ENCODE measurements at regions not wholly inside any gene's neighbourhood (a gene's known extent, or its start where the extent isn't known, plus 50 kb on each side); places are given as distances from the start of the nearest gene placed in this dataset.
"Not testable (repeated sequence)": the region's sequence is repeated elsewhere in the genome, so short reads cannot be mapped to it uniquely, and the experiment has no call there.

DNA sequence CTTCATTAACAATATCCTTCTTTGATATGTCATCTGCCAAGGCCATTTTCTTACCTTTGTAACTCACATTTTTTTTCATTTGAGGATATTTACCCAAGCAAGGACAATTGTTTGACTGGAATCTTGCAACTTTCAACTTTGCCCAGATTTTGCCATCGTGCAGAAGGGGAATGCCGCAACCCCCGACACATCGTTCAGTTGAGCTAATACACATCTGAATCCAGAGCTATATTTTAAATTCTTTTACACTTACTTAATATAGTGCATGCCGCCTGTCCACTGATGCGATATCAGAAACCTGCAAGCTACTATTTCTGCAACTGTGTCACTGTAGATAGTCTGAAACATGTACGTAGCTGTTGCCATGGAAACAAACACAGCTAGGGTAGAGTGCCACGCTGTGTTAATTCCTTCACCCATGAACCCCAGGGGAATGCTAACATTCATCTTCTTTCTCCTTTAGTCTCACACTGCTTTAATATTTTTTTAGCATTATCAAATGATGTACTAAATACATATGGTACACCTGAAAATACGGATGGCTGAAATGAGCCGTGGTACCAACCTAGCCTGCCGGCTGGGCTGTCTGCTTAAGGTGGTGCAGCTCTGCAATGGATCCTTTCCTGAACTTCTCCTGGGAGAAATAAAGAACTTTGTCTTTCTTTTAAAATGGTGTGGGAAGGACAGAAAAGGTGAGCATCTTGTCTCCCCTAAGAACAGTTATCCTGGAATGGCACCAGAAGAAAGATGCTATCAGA, 77.0 kb upstream of the FOXN3 start:
- DNase-seq (ENCODE audit: low read depth, low spot score), result no peak

DNA sequence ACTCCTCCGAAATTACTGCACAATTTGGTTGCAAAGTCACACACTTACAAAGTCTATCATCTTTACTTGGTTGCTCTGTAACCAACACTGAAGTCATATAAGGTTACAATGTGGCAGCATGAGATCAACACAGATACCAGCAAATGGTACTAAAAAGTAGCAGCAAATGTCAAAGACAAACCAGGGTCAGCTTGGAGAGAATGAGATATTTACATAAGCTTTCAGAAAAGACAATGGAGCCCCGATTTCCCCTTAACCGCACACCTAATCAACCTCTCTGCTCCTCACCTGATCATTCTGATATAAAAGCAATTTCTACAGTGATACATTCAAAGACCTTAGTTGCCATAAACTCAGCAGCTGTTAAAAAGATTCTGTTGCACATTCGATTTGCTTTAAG, 76.4 kb upstream of the FOXN3 start:
- no peak for DNase-seq (ENCODE audit: low read depth, low spot score)

DNA sequence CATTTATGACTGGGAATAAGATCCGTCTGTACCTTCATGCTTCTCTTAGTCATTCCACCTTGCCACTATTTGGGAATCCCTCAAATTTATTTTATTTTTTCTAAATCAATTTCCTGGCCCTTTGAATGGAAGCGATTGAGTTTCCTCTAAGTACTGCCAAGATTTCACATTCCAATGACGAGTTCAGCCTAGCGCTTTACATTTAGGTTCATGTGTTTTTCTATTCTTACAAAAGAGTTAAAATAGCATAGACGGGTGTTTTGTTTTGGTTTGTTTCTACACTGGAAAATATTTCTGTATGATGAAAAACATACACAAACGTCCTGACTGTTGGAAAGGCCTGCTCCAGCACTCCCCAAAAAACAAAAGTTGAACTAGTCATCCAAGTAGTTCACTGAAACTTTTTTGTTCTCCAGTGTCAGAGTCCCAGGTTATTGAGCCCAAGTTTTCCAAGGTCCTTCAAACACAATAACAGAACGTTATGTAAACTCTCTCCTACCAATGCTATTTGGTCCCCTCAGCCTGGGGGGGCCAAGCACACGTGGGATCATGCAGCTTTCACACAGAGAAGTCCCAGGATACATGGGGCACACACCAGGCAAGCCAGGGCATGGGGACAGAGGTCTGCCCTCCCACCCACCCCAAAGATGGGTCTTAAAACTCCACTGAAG, 74.8 kb upstream of the FOXN3 start:
- DNase-seq (ENCODE audit: low read depth, low spot score), result no peak

DNA sequence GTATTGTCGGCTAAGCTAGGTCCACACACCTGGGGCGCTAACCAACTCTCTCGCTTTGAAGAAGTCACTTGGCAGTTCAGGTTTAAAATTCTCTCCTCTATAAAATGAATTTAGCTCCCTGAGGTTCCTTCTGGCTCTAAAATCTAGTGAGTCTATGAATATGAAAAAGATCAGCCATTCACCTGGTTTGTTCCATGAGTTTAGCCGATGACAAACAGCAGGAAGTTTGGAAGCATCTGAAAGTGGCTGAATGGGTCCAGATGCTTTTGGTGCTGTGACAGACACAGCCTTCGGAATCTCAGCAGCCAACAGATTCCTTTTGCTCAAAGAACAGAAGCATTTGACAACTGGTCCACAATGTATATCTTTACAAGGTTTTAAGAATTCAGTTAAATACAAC, 73.4 kb upstream of the FOXN3 start:
- no peak for DNase-seq (ENCODE audit: low read depth, low spot score)

DNA sequence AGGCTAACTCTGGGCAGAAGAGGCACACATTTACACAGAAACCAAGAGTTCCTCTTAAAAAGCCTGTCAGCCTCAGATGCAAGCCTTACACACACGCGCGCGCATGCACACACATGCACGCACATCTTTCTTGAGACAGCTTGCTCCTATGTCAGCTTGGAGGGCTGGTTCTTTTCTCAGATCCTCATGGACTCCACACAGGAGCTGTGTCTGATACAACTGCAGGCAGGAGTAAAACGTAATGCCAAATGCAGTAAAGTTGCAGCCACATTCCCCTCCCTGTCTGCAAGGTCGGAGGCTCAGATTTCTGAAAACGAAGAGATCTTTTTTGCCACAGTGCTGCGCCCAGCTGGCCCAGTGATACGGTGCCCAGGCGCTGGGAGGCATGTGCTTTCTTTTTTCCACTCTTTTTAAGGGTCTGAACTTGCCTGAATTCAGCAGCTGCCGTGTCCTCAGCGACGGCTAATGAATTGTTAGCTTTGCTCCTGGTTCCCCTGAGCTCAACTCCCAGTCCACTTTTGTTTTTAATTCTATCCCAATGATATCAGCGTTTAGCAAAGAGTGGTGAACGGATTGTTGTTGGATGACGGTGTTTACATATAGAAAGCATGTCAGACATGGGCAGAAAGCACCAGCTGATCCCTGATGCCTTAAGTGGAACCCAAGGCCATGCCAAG, 72.9 kb upstream of the FOXN3 start:
- no peak for DNase-seq (ENCODE audit: low read depth, low spot score)

DNA sequence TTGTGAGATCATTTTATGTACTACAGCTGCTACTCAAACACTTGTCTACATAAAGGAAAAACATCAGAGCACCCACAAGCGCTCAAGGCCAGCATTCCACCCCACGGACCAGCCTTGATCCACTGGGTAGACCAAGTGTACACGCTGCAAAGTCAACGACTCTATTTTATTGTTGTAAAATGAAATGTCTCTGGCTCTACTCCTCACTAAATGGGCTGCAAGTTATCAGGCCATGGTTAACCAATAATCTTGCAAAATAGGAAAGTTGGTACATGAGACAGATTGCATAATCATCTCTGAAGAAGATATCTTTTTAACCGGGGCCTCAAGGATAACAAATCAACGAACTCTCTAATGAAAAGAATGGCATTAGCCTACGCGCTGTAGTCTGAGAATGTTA, 69.9 kb upstream of the FOXN3 start:
- DNase-seq (ENCODE audit: low read depth, low spot score), result no peak

DNA sequence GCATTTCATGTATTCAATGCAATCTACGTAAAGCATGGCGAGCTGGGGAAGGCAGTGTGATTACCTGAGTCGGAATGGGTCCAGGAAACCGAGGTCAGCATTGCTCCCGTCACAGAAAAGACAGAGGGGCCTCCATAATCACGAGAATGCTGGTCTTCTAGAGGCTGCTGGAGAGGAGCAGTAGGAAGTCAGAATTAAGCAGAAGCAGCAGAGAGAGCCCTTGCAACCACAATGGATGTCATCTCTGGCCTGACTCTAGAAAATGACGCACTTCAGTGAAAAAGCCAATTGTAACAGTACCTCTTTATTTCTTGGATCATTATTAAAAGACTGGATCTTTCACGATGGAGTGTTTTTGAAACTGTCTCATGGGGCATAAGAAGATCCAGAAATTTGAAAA, 69.5 kb upstream of the FOXN3 start:
- no peak for DNase-seq (ENCODE audit: low read depth, low spot score)

DNA sequence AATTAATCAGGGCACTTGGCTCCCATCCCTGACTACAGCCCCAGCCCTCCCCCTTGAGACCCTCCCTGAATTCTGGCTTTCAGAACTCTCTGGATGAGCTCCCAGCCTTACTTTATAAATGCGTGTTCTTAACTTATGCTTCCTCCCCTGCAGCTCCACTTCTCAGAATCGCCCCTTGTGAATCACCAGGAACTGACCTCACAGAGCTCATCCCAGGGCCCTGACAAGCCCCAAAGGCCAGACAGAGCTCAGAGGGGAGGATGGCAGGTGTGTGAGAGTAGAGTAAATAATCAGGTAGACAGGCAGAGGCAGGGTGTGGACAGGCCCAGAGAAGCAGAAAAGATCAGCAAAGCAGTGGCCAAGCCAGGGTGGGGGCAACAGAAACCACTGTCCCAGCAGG, 68.2 kb upstream of the FOXN3 start:
- no peak for DNase-seq (ENCODE audit: low read depth, low spot score)

DNA sequence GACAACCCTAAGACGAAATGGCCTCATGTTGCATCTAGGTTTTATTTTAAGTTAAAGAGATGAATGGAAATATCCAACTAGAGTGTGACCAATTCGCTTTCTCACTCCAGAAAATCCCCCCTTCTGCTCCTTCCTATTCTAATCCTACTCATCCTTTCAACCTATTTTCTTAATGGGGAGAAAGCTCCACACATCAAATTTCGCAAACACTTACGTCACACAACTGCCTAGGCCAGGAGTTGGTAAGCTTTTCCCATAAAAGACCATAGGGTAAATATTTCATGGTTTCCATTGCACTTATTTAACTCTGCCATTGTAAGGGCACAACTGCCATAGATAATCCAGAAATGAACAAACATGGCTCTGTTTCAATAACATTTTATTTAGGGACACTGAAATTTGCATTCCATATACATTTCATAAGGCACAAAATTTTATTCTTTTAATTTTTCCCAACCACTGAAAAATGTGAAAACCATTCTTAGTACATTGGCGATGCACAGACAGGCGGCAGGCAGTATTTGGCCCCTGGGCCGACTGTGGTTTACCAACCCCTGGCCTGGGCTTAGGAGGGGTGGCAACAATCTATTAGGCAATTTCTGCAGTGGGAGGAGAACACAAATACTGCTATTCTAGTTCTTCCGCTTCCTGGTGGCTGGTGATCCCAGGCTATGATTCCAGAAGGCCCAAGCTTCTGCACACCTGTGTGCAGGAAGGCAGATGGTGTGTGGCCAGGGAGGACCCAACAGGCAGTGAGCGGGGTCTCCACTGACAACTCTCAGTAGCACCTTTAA, 67.2 kb upstream of the FOXN3 start:
- no peak for DNase-seq (ENCODE audit: low read depth, low spot score)

DNA sequence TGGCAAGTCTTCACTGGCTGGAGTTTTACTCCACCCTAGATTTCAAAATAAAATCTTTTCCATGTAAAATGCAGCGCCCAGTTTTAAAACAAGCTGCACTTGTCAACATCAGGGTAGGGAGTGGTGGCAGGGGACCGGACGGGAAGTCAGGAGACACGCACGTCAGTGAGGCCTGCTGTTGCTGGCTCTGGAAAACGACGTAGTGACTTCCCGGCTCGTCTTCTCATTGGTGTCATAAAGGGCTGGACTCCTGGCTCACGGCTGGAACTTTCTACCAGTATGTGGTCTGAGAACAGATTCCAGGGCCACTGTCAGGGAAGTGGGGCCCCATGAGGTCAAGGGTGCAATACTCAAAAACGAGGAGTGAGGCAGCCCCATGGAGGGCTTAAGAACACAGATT, 64.2 kb upstream of the FOXN3 start:
- no peak for DNase-seq (ENCODE audit: low read depth, low spot score)

DNA sequence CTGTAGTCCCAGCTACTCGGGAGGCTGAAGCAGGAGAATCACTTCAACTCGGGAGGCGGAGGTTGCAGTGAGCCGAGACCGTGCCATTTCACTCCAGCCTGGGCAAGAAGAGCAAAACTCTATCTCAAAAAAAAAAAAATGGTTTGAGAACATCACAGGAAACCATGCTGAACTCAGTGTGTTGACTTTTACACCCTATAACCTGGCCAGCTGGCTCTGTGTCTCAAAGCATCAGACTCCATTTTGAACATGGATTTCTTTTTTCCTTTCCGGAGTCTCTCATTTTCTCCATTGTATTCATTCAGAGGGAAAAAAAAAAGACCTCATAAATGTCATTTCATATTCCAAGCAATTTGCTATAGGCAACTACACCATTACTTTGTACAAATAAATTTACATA, 63.2 kb upstream of the FOXN3 start:
- DNase-seq (ENCODE audit: low read depth, low spot score), result no peak

DNA sequence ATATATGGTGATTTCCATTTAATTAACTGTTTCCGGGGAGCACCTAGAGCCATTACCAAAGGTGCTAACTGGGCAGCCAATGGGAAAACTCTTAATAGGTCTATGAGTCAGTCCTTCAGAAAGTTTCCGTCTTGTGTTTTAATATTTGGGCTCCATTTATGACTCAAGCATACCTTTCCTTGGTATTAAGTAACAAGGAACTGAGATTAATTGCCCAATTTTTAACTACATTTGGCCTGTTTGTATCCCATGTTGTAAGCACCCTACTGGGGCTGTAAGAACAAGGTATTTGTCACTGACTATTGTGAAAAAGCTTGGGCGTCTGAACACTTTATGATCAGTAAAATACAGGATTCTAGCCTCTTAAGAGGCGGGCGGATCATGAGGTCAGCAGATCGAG, 62.8 kb upstream of the FOXN3 start:
- no peak for DNase-seq (ENCODE audit: low read depth, low spot score)

DNA sequence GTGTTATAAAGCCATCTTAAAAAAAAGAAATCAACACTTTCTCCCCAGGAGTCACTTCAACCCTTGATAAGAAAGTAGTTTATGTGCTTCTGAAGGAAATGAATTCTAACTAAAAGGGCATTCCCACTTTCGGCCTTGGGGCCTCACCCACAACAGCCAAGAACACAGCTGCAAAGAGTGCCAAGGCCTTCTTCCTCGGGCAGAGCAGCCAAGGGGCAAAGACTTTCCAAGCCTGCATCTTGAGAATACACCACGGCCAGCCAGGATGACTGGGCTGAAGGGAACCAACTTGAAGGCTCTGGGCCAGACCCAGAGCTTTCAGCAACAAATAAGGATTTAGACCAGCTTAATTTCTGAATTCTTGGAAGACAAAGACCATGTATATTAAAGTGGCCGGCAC, 60.4 kb upstream of the FOXN3 start:
- no peak for DNase-seq (ENCODE audit: low read depth, low spot score)

DNA sequence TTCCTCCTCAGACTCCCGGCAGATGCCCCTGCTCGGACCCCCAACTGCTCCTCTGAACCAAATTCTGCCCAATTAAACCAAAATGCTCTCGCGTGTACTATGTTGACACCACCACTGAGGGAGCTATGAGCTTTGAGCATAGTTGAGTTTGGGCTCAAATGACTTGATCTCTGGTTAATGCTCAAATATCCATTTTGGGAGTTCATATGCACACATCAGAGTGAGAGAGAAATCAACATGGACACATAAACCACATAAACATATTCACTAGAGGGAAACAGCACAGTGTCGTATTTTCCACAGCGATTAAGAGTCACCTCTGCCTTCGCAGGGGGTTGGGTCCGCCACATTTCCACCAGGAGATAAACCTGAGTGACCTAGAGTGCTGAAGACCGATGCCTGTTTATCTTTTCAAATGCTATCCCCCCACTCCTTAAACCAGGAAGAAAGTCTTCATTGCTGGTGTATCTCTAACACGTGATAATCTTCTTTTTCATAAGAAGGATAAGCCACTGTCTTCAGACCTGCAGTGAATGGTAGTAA, 59.4 kb upstream of the FOXN3 start:
- DNase-seq (ENCODE audit: low read depth, low spot score), result no peak

DNA sequence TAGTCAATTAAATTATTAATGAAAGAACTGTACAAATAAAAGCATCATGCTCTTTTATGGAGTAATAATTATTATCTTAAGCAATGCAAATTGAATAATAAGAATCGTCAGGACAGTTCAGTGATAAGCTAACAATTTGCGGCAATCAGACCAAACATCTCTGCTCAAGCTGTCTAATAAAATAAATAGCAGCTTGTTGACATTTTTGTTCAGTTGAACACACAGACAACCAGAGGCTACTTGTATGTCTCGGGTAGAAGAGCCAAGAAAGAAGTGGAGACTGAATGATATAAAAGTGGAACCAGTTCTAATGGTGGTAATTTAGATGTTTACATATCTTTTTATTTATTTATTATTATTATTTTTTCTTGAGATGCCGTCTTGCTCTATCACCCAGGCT, 57.4 kb upstream of the FOXN3 start:
- DNase-seq (ENCODE audit: low read depth, low spot score), result no peak

DNA sequence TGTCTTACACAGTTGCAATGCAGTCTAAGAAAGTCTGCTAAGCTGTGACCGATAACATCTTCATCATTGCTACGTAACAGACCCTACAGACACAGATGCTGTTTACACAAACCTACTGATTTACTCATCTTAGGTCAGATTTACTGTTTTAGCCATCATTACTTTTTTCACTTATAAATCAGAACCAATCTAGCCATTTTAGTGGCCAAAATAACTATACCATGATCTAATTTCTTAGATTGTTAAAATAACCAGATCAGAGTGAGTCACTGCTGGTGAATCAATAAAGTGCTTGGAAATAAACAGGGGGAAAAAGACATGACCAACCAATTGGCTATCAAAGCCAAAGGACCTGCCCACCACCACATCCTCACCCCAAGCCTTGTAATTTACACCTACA, 57.0 kb upstream of the FOXN3 start:
- DNase-seq (ENCODE audit: low read depth, low spot score), result no peak

DNA sequence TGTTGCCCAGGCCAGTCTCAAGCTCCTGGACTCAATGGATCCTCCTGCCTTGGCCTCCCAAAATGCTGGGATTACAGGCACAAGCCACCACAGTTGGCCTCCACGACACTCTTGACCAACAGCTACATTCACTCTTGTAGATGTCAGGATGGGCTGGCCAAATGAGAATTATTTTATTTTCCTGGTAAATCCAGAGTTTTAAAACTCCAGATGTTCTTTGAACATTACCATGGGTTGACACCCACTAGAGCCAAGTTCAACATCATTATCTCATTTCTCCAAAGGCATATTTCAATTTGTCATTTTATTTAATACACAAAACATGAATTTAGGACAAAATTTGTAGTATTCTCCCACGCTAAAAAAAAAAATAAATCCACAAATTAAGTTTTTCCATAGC, 56.5 kb upstream of the FOXN3 start:
- DNase-seq (ENCODE audit: low read depth, low spot score), result no peak

DNA sequence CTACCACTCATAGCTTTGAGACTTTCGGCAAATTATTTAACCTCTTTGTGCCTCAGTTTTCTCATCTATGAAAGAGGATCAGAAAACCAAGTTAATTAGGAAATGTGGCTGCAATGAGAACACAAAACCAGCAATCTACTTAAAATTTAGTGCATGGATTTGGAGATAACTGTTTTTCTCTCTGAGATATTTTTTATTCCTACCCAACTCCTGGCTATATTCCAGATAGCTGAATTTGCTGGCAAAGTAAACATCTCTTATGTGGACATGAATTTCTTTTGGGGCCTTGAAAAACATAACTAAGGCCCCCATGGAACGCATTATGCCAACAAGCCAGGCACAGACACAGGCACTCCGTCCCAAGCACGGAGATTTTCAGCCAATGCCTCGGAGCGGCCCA, 53.4 kb upstream of the FOXN3 start:
- no peak for DNase-seq (ENCODE audit: low read depth, low spot score)

DNA sequence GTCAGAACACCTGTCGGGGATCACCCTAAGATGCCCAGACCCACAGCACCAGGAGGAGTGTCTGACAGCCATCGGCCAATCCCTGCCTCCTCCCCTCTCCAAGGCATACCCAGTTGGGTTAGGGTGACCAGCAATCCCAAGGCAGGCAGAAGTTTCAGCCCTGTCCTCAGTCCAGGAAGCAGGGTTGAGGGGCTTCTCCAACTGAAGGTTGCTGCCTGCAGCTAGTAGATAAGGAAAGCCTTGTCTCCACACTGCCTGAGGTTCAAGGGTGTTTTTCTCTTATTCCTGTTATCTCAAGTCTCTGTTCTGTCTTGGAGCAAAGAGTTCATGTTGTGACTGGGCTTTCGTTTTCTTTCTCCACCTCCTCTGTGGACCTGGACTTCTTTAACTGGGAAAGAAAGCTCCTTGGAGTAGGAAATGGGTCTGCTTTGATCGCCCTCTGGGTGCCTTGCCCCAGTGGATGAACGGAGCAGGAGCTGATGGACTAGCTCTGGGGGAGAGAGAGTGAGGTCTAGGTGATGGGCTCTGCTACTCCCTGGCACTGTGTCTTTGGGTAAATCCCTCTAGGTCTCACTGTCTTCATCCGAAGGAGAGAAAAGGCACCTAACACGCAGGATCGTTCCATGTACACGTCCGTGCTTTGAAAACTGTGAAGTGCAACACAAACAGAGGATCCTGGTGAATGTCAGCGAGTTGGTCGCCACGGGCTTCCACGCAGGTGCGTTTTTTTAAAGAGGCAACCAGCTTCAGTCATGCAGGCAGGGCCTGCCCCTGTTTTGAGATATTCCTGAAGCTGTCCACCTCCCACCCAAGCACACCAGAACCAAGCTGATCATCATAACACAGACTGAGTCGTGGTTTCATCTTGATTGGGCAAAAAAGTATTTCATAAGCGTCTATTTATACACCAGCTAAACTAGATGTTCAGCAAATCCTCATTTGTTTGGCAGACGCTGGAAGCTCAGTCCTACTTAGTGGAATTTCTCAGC, 52.5 kb upstream of the FOXN3 start:
- DNase-seq (ENCODE audit: low read depth, low spot score), result no peak

DNA sequence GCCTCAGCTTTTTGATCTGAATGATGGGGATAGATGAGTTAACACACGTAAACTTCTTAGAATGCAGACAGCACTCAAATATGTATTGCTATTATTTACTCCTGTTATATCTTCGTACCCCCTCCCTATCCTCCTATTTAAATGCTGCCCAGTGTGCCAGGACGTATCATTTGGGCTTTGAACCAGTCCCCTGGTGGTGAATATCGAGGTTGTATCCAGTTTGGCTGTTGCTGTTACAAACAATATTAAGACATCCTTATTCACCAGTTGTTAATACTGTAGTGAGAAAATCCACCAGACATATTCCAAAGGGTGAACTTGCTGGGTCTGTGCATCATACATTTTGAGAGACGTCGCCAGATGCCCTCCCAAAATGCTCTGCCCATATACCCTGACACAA, 51.5 kb upstream of the FOXN3 start:
- DNase-seq (ENCODE audit: low read depth, low spot score), result no peak

DNA sequence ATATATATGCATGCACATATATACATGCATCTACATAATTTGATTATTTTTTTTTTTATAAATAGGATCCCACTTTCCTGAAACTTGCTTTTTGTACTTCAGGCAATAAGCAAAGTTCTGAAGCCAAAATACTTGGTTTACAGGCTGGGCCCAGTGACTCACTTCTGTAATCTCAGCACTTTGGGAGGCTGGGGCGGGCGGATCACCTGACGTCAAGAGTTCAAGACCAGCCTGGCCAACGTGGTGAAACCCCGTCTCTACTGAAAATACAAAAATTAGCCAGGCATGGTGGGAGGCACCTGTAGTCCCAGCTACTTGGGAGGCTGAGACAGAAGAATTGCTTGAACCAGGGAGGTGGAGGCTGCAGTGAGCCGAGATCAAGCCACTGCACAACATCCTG, 51.0 kb upstream of the FOXN3 start:
- not testable (repeated sequence) for DNase-seq (ENCODE audit: low read depth, low spot score)
